ENCODE measurements at regions not wholly inside any gene's neighbourhood (a gene's known extent, or its start where the extent isn't known, plus 50 kb on each side); places are given as distances from the start of the nearest gene placed in this dataset.

GRCh38 chr9:103819936-103820335 is 274.2 kb upstream of the SMC2 start:
- TF ChIP-seq ATF4 (CRISPR knock-in tag; IDR thresholded peaks at IDR 0.05) (no peak), NR1H2 (CRISPR knock-in tag; IDR thresholded peaks at IDR 0.05; ENCODE audit: borderline replicate concordance, low read depth) (no peak), ZNF24 (IDR thresholded peaks at IDR 0.05) (no peak), ZNF572 (CRISPR knock-in tag; IDR thresholded peaks at IDR 0.05) (no peak), NFIC (IDR thresholded peaks at IDR 0.05; ENCODE audit: low read length) (no peak), ZNF503 (CRISPR knock-in tag; IDR thresholded peaks at IDR 0.05) (no peak)
